OCI-LY7 (cell line): ENCODE measurements at regions not wholly inside any gene's neighbourhood (a gene's known extent, or its start where the extent isn't known, plus 50 kb on each side); places are given as distances from the start of the nearest gene placed in this dataset.

Experiments used
- BruUV-seq: library from RNA; stranded (reverse); fragments of 400-500 nt; replicated peaks from 2 replicates; lab custom pipeline; 2021; lab: Mats Ljungman, UMichigan
- CTCF ChIA-PET: fragments of 300-600 bp; sonication (Branson Sonifier 250); formaldehyde crosslinking; loops from one replicate; lab custom pipeline; 2022; ENCODE audit warnings: antibody characterized with exemption; ENCODE audit not compliant: unreplicated experiment; lab: Charles Lee
- POLR2A ChIA-PET: fragments of 300-600 bp; sonication (Branson Sonifier 250); formaldehyde crosslinking; loops from one replicate; lab custom pipeline; 2022; ENCODE audit warnings: antibody characterized with exemption; lab: Charles Lee
- DNase-seq: peaks from one replicate; pipeline ENCODE4 v3.0.0-alpha.2; 2015; ENCODE audit warnings: low spot score
- H2AFZ ChIP-seq: fragments of 200-600 bp; sonication (generic), shearing (Covaris generic); 2 replicates; pipeline ENCODE4 v1.6.1; 2014; ENCODE audit warnings: mild to moderate bottlenecking, antibody characterized with exemption, low read length, moderate library complexity
- H3K27ac ChIP-seq: fragments of 200-600 bp; sonication (generic); 2 replicates; pipeline ENCODE4 v1.5.1; 2014; ENCODE audit warnings: mixed run types, low read depth, mild to moderate bottlenecking, moderate library complexity, low read length, inconsistent platforms; ENCODE audit not compliant: poor library complexity, severe bottlenecking
- H3K36me3 ChIP-seq: fragments of 200-600 bp; sonication (generic); 2 replicates; pipeline ENCODE4 v1.6.1; 2014; ENCODE audit warnings: mild to moderate bottlenecking, antibody characterized with exemption, low read length, moderate library complexity, mixed read lengths; ENCODE audit not compliant: insufficient read depth
- H3K4me1 ChIP-seq: fragments of 200-600 bp; sonication (generic); 2 replicates; pipeline ENCODE4 v1.5.1; 2014; ENCODE audit warnings: mild to moderate bottlenecking, low read length; ENCODE audit not compliant: insufficient read depth, poor library complexity, severe bottlenecking
- H3K4me2 ChIP-seq: fragments of 200-600 bp; sonication (generic); 2 replicates; pipeline ENCODE4 v1.6.1; 2014; ENCODE audit warnings: mild to moderate bottlenecking, low read length
- H3K4me3 ChIP-seq: fragments of 200-600 bp; sonication (generic); 2 replicates; pipeline ENCODE4 v1.5.1; 2014; ENCODE audit warnings: mild to moderate bottlenecking, low read depth, low read length; ENCODE audit not compliant: poor library complexity, severe bottlenecking
- H3K79me2 ChIP-seq: fragments of 200-600 bp; sonication (generic); 2 replicates; pipeline ENCODE4 v1.6.1; 2016; ENCODE audit warnings: low read depth, mild to moderate bottlenecking, low read length, moderate library complexity, mixed read lengths; ENCODE audit not compliant: insufficient read depth
- H3K9me2 ChIP-seq: fragments of 200-600 bp; sonication (generic); 2 replicates; pipeline ENCODE4 v1.6.1; 2016; ENCODE audit warnings: mild to moderate bottlenecking, low read length, mixed read lengths; ENCODE audit not compliant: insufficient read depth
- H3K9me3 ChIP-seq: fragments of 200-600 bp; sonication (generic); 2 replicates; pipeline ENCODE4 v1.6.1; 2014; ENCODE audit warnings: mild to moderate bottlenecking, mixed run types, low read length, mixed read lengths
- H4K20me1 ChIP-seq: fragments of 200-600 bp; sonication (generic); 2 replicates; pipeline ENCODE4 v1.6.1; 2014; ENCODE audit warnings: mild to moderate bottlenecking, antibody characterized with exemption, low read length, moderate library complexity, mixed read lengths; ENCODE audit not compliant: insufficient read depth
- CTCF ChIP-seq: fragments of 200-600 bp; sonication (generic); conservative IDR thresholded peaks from 2 replicates; pipeline ENCODE4 v1.5.1; 2014; ENCODE audit warnings: mild to moderate bottlenecking, antibody characterized with exemption, low read length, moderate library complexity, mixed read lengths
- EZH2phosphoT487 ChIP-seq: fragments of 200-600 bp; sonication (generic); IDR thresholded peaks from 2 replicates; pipeline ENCODE4 v1.6.1; 2018; ENCODE audit warnings: low read depth, borderline replicate concordance, mild to moderate bottlenecking, mixed run types, antibody characterized with exemption, low read length, moderate library complexity, mixed read lengths
- intact Hi-C: fragments of 100-400 bp; cut with micrococcal nuclease; formaldehyde crosslinking; loops from one replicate; pipeline ENCODE4 v1.10.0; 2022; ENCODE audit not compliant: unreplicated experiment

GRCh38 chr9:83167126-83167525, 104.2 kb upstream of the RASEF start:
- BruUV-seq = no TSS peak
- no peaks in the 10 kb centered on the region for H3K9me2 ChIP-seq
- H4K20me1 ChIP-seq = no peaks in the 10 kb centered on the region
- no peak overlapping the region for H2AFZ ChIP-seq
- intact Hi-C loops = no loop called here
- TF ChIP-seq EZH2phosphoT487 (no peak), CTCF (no peak)
- no peaks in the 10 kb centered on the region for H3K4me1 ChIP-seq
- H3K79me2 ChIP-seq = no peaks in the 10 kb centered on the region
- H3K4me2 ChIP-seq = no peak overlapping the region
- H3K9me3 ChIP-seq = no peaks in the 10 kb centered on the region
- POLR2A ChIA-PET = interaction anchor here (0.6 kb wide), 1 partner anchor 50 kb away, joined by 4 read pairs; no protein-coding TSS in a partner anchor
- H3K4me3 ChIP-seq = no peak overlapping the region
- CTCF ChIA-PET = no interaction called here
- no peaks in the 10 kb centered on the region for H3K36me3 ChIP-seq
- H3K27ac ChIP-seq = no peak overlapping the region
- DNase-seq = no peak

- POLR2A ChIA-PET = no interaction called here
- Histone ChIP-seq H3K36me3 (no peaks in the 10 kb centered on the region), H3K4me1 (no peaks in the 10 kb centered on the region), H3K4me3 (no peak overlapping the region), H3K4me2 (no peak overlapping the region), H3K9me2 (no peaks in the 10 kb centered on the region), H3K9me3 (no peaks in the 10 kb centered on the region), H3K27ac (no peak overlapping the region), H2AFZ (no peak overlapping the region), H4K20me1 (no peaks in the 10 kb centered on the region), H3K79me2 (no peaks in the 10 kb centered on the region)
- CTCF ChIA-PET = no interaction called here
- TF ChIP-seq EZH2phosphoT487 (no peak), CTCF (no peak)
- no TSS peak for BruUV-seq
- intact Hi-C loops = no loop called here
- no peak for DNase-seq
These were observed 103.4 kb upstream of the RASEF start for GRCh38 chr9:83166372-83166771.

GRCh38 chr9:83155733-83156132, 92.8 kb upstream of the RASEF start:
- no peak overlapping the region for H2AFZ ChIP-seq
- no peaks in the 10 kb centered on the region for H3K9me3 ChIP-seq
- intact Hi-C loops = no loop called here
- no peak overlapping the region for H3K4me3 ChIP-seq
- DNase-seq = no peak
- H3K9me2 ChIP-seq = no peaks in the 10 kb centered on the region
- no peak overlapping the region for H3K27ac ChIP-seq
- no TSS peak for BruUV-seq
- TF ChIP-seq EZH2phosphoT487 = no peak
- no peak for TF ChIP-seq CTCF
- no peaks in the 10 kb centered on the region for H3K36me3 ChIP-seq
- H4K20me1 ChIP-seq = no peaks in the 10 kb centered on the region
- POLR2A ChIA-PET = interaction anchor here (0.6 kb wide), 1 partner anchor 36 kb away, joined by 5 read pairs; no protein-coding TSS in a partner anchor
- no peaks in the 10 kb centered on the region for H3K79me2 ChIP-seq
- no peaks in the 10 kb centered on the region for H3K4me1 ChIP-seq
- CTCF ChIA-PET = no interaction called here
- H3K4me2 ChIP-seq = no peak overlapping the region
